SK-N-SH (cell line): ENCODE measurements at regions not wholly inside any gene's neighbourhood (a gene's known extent, or its start where the extent isn't known, plus 50 kb on each side); places are given as distances from the start of the nearest gene placed in this dataset.

Experiments used
- CTCF ChIP-seq: fragments of 200-600 bp; sonication (generic); IDR thresholded peaks from 2 replicates; pipeline ENCODE4 v1.6.1; 2017; ENCODE audit warnings: antibody characterized with exemption, mild to moderate bottlenecking, moderate library complexity
- NFIC ChIP-seq: IDR thresholded peaks from 2 replicates; pipeline ENCODE4 v1.4.0; 2012; ENCODE audit warnings: borderline replicate concordance
- RFX5 ChIP-seq: IDR thresholded peaks from 2 replicates; pipeline ENCODE4 v1.6.1; 2012; ENCODE audit warnings: mild to moderate bottlenecking, improper control_type of control experiment, low read length
- ZBTB33 ChIP-seq: IDR thresholded peaks from 2 replicates; pipeline ENCODE4 v1.4.0; 2012; ENCODE audit warnings: low read depth, borderline replicate concordance
- TF ChIP-seq, protein P1 (sequence below): IDR thresholded peaks from 2 replicates; pipeline ENCODE4 v1.6.1; 2012; ENCODE audit warnings: mild to moderate bottlenecking, low read depth, low read length, moderate library complexity

DNA sequence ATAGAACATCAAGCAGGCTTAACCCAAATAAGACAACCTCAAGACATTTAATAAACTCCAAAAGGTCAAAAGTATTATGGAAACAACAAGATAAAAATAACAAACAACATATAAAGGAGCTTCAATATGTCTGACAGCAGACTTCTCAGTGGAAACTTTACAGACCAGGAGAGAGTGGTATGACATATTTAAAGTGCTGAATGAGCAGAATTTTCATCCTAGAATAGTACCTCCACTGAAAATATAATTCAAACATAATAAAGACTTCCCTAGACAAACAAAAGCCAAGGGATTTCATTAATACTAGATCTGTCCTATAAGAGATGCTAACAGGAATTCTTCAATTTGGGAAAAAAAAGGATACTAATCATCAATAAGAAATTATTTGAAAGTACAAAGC lies 1005.0 kb downstream of the TMTC2 start:
- TF ChIP-seq CTCF = no peak
- TF ChIP-seq ZBTB33 = no peak
- no peak for TF ChIP-seq NFIC
- TF ChIP-seq, protein P1, sequence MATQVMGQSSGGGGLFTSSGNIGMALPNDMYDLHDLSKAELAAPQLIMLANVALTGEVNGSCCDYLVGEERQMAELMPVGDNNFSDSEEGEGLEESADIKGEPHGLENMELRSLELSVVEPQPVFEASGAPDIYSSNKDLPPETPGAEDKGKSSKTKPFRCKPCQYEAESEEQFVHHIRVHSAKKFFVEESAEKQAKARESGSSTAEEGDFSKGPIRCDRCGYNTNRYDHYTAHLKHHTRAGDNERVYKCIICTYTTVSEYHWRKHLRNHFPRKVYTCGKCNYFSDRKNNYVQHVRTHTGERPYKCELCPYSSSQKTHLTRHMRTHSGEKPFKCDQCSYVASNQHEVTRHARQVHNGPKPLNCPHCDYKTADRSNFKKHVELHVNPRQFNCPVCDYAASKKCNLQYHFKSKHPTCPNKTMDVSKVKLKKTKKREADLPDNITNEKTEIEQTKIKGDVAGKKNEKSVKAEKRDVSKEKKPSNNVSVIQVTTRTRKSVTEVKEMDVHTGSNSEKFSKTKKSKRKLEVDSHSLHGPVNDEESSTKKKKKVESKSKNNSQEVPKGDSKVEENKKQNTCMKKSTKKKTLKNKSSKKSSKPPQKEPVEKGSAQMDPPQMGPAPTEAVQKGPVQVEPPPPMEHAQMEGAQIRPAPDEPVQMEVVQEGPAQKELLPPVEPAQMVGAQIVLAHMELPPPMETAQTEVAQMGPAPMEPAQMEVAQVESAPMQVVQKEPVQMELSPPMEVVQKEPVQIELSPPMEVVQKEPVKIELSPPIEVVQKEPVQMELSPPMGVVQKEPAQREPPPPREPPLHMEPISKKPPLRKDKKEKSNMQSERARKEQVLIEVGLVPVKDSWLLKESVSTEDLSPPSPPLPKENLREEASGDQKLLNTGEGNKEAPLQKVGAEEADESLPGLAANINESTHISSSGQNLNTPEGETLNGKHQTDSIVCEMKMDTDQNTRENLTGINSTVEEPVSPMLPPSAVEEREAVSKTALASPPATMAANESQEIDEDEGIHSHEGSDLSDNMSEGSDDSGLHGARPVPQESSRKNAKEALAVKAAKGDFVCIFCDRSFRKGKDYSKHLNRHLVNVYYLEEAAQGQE = no peak
- TF ChIP-seq RFX5 = no peak
